Esophagus muscularis mucosa (tissue), 4 donors: ENCODE measurements at regions not wholly inside any gene's neighbourhood (a gene's known extent, or its start where the extent isn't known, plus 50 kb on each side); places are given as distances from the start of the nearest gene placed in this dataset.

Source experiments
- DNase-seq: peaks from one replicate; pipeline ENCODE4 v3.0.0-alpha.2; 2017; ENCODE audit errors: extremely low spot score
- H3K27ac ChIP-seq, 4 donors: fragments of 200-600 bp; sonication (generic); replicated peaks in 1 of 4; 1 replicate in 3 of 4; 2 replicates in 1 of 4; pipeline ENCODE4 v1.5.1; 2016 to 2019; ENCODE audit warnings: mild to moderate bottlenecking in 1 of 4
- H3K27me3 ChIP-seq, 4 donors: fragments of 200-600 bp; sonication (generic); one replicate each; pipeline versions ENCODE4 v1.5.1 to v1.6.0; 2016 to 2019
- H3K36me3 ChIP-seq, 4 donors: fragments of 200-600 bp; sonication (generic); one replicate each; pipeline ENCODE4 v1.5.1; 2016 to 2019
- H3K4me1 ChIP-seq, 4 donors: fragments of 200-600 bp; sonication (generic); one replicate each; pipeline ENCODE4 v1.5.1; 2016 to 2019
- H3K4me3 ChIP-seq, 4 donors: fragments of 200-600 bp; sonication (generic); 1 replicate in 2 of 4; 2 replicates in 2 of 4; pipeline ENCODE4 v1.5.1; 2016 to 2019; ENCODE audit warnings: mild to moderate bottlenecking in 4 of 4, moderate library complexity in 1 of 4
- H3K9me3 ChIP-seq, 4 donors: fragments of 200-600 bp; sonication (generic); 1 replicate in 3 of 4; 2 replicates in 1 of 4; pipeline ENCODE4 v1.5.1; 2016 to 2019
- EP300 ChIP-seq: sonication (generic); formaldehyde crosslinking; IDR thresholded peaks from one replicate; pipeline ENCODE4 v1.6.1; 2017; ENCODE audit warnings: antibody characterized with exemption
- POLR2A ChIP-seq: fragments of 450-650 bp; IDR thresholded peaks from one replicate; pipeline ENCODE4 v1.6.1; 2017; ENCODE audit warnings: antibody characterized with exemption, moderate library complexity, mild to moderate bottlenecking, low read depth
- POLR2AphosphoS5 ChIP-seq, 2 donors: sonication (generic); formaldehyde crosslinking; IDR thresholded peaks; one replicate each; pipeline ENCODE4 v1.6.1; 2017; ENCODE audit warnings: antibody characterized with exemption in 2 of 2
- whole genome bisulfite sequencing: methylation state at CpG from one replicate; pipeline ENCODE4 v1.1.5; 2018; 5-methylcytosine and 5-hydroxymethylcytosine counted together
- intact Hi-C: fragments of 100-400 bp; cut with DNase I; formaldehyde crosslinking; loops from one replicate; pipeline ENCODE4 v1.15.1; 2023
- TF ChIP-seq, protein P1 (sequence below), 3 experiments: fragments of 200-600 bp in 2 of 3; fragments of 450-650 bp in 1 of 3; sonication (generic) in 2 of 3; IDR thresholded peaks; one replicate each; pipeline ENCODE4 v1.5.1; 2017 to 2019; ENCODE audit warnings: antibody characterized with exemption in 3 of 3, mild to moderate bottlenecking in 2 of 3, moderate library complexity in 1 of 3

DNA sequence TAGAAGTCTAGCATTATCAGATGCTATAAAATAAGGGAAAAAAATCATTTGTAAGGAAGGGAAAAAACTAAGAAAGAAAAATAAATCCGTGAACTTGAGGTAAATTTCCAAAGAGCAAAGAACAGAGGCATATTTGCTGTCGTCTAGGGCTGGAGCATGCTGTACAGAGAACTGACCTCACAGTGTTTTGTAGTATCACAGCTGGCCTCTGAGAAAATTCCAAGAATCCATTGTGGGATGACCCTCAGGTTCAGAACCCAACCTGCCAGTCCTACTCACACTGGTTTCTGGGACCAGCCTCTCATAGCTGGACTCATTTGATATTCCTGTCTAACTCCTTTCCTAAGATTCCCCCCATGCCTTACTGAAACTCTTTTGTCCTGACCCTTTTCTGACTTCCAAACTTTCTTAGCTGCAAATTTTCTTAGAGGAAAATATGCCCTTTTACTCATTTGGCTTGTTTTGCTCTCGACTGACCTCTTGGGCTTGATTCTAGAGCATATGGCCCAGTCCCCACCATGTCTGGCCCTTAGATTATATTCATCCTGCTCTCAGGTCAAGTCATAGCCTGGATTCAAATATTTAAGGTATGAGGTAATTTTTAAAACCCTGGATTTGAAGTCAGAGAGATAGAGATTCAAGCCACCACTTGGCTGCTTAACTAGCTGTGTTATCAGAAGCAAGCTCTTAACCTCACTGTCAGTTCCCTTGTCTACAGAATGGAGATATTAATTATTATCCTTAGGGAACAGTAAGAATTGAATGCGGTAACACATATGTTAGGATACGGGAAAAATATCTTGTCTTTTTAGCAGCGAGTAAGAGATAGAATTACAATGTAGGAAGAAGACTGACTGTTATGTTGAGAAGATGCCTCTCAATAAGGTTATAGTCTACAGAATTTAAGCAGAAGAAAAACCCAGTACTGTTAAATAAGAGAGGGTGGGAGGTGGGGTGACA is 89.7 kb upstream of the KCNA4 start:
- no peaks in the 10 kb centered on the region for H3K36me3 ChIP-seq
- H3K4me1 ChIP-seq = no peaks in the 10 kb centered on the region
- TF ChIP-seq, protein P1, sequence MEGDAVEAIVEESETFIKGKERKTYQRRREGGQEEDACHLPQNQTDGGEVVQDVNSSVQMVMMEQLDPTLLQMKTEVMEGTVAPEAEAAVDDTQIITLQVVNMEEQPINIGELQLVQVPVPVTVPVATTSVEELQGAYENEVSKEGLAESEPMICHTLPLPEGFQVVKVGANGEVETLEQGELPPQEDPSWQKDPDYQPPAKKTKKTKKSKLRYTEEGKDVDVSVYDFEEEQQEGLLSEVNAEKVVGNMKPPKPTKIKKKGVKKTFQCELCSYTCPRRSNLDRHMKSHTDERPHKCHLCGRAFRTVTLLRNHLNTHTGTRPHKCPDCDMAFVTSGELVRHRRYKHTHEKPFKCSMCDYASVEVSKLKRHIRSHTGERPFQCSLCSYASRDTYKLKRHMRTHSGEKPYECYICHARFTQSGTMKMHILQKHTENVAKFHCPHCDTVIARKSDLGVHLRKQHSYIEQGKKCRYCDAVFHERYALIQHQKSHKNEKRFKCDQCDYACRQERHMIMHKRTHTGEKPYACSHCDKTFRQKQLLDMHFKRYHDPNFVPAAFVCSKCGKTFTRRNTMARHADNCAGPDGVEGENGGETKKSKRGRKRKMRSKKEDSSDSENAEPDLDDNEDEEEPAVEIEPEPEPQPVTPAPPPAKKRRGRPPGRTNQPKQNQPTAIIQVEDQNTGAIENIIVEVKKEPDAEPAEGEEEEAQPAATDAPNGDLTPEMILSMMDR (IDR thresholded peaks at IDR 0.05) = no peak
- TF ChIP-seq POLR2A (no peak), POLR2AphosphoS5 (IDR thresholded peaks at IDR 0.05) (no peak), EP300 (no peak)
- H3K27me3 ChIP-seq = no peaks in the 10 kb centered on the region
- no peak for DNase-seq
- intact Hi-C loops = no loop called here
- WGBS = 72% methylated on average over 6 of the region's 6 CpGs
- peaks cover 0 to 6% (median 0%) of the 10 kb centered on the region in 4 donors for H3K9me3 ChIP-seq
- H3K27ac ChIP-seq = no peak overlapping the region
- H3K4me3 ChIP-seq = no peak overlapping the region

DNA sequence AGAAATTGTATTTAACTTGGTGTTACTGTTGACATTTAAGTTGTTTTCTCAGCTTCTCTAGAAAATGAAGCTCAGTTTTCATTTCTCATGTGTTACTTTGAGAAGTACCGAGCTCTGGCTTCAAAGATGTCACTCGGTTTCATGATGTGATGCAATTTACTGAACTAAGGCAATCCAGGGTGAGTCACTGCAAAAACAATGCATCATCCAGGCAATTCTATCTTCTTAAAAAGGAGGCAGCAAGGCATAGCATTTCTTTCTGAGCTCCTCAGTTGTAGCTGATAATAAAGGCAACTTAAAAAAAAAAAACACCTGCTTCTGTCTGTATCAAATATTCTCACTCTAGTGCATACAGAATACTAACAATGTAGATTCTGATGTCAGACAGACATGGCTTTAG is 91.1 kb upstream of the KCNA4 start:
- Histone ChIP-seq H3K27me3 (no peaks in the 10 kb centered on the region), H3K4me3 (no peak overlapping the region), H3K27ac (no peak overlapping the region), H3K9me3 (no peaks in the 10 kb centered on the region), H3K36me3 (no peaks in the 10 kb centered on the region), H3K4me1 (no peaks in the 10 kb centered on the region)
- 54% methylated on average over 2 of the region's 2 CpGs for WGBS
- no peak for TF ChIP-seq POLR2AphosphoS5 (IDR thresholded peaks at IDR 0.05)
- TF ChIP-seq, protein P1 (IDR thresholded peaks at IDR 0.05) = no peak
- no peak for TF ChIP-seq EP300
- TF ChIP-seq POLR2A = no peak
- intact Hi-C loops = no loop called here
- no peak for DNase-seq

DNA sequence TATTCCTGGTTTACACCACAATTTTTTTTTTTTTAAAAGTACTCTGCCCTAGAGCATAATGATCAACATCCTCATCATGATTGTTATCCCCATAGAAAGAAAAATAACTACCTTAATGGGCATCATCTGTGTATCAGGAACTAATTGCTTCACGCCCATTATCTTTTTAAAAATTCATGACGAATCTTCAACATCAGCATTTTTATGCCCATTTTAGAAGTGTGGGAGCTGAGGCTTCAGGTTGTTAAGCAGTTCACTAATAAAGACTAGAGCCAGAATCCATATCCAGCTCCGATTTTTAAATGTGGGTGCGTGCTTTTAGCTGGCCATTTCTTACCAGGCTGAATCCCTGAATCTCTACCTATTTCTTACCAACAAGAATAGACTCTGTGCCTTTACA is 92.9 kb upstream of the KCNA4 start:
- Histone ChIP-seq H3K9me3 (no peaks in the 10 kb centered on the region), H3K27ac (no peak overlapping the region), H3K4me3 (no peak overlapping the region), H3K36me3 (no peaks in the 10 kb centered on the region), H3K27me3 (no peaks in the 10 kb centered on the region), H3K4me1 (no peaks in the 10 kb centered on the region)
- no peak for DNase-seq
- intact Hi-C loops = no loop called here
- TF ChIP-seq POLR2AphosphoS5 (IDR thresholded peaks at IDR 0.05) = no peak
- TF ChIP-seq, protein P1 (IDR thresholded peaks at IDR 0.05) = no peak
- TF ChIP-seq POLR2A = no peak
- TF ChIP-seq EP300 = no peak
- 92% methylated on average over 4 of the region's 4 CpGs for WGBS

DNA sequence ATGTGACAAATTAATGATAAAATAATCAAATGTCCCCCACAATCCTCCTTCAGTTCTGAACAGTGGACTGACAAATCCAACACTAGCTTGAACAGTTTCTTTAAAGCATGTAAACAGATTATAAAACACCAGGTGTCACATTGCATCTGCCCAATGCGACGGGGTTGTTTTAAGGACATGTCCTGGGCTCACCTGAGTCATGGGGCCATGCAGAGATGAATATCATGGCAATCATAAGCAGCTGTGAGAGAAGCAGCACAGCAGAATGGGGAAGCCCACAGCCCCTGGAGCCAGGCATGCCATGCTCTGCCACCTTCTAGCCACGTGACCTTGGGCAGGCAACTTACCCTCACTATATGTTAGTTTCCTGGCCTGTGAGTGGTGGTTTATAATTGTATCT is 93.9 kb upstream of the KCNA4 start:
- H3K9me3 ChIP-seq = no peaks in the 10 kb centered on the region
- intact Hi-C loops = no loop called here
- no peaks in the 10 kb centered on the region for H3K4me1 ChIP-seq
- no peaks in the 10 kb centered on the region for H3K36me3 ChIP-seq
- no peak for DNase-seq
- H3K27me3 ChIP-seq = no peaks in the 10 kb centered on the region
- WGBS = 68% methylated on average over 3 of the region's 3 CpGs
- no peak overlapping the region for H3K27ac ChIP-seq
- TF ChIP-seq POLR2A = no peak
- TF ChIP-seq, protein P1 (IDR thresholded peaks at IDR 0.05) = no peak
- H3K4me3 ChIP-seq = no peak overlapping the region
